OCI-LY7 (cell line): ENCODE measurements at regions not wholly inside any gene's neighbourhood (a gene's known extent, or its start where the extent isn't known, plus 50 kb on each side); places are given as distances from the start of the nearest gene placed in this dataset.

Source experiments
- CTCF ChIP-seq: fragments of 200-600 bp; sonication (generic); conservative IDR thresholded peaks from 2 replicates; pipeline ENCODE4 v1.5.1; 2014; ENCODE audit warnings: mild to moderate bottlenecking, antibody characterized with exemption, low read length, moderate library complexity, mixed read lengths
- EZH2phosphoT487 ChIP-seq: fragments of 200-600 bp; sonication (generic); IDR thresholded peaks from 2 replicates; pipeline ENCODE4 v1.6.1; 2018; ENCODE audit warnings: low read depth, borderline replicate concordance, mild to moderate bottlenecking, mixed run types, antibody characterized with exemption, low read length, moderate library complexity, mixed read lengths

- no peak for TF ChIP-seq CTCF
- no peak for TF ChIP-seq EZH2phosphoT487
Observed at GRCh38 chr10:36057731-36058130, 415.6 kb upstream of the FZD8 start.
